ENCODE measurements at regions not wholly inside any gene's neighbourhood (a gene's known extent, or its start where the extent isn't known, plus 50 kb on each side); places are given as distances from the start of the nearest gene placed in this dataset.
"Not testable (repeated sequence)": the region's sequence is repeated elsewhere in the genome, so short reads cannot be mapped to it uniquely, and the experiment has no call there.

DNA sequence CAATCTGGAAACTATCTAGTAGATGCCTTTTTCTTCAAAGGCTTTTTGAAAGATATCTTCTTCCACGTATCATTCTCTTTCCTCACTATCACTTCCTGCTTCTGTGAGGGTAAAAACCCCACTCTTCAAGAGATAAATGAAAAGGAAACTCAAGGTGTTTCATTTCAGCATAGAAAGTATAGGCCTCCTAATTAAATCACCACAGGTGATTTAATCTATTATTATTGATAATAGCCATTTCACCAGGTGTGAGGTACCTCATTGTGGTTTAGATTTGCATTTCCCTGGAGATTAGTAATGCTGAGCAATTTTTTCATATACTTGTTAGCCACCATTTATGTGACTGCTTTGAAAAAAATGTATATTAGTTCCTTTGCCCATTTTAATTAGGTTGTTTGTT lies 92.0 kb upstream of the EMCN start:
- Histone ChIP-seq H3K27ac (ENCODE audit: low read depth, low read length, poor library complexity, severe bottlenecking) (no peak overlapping the region), H3K4me3 (ENCODE audit: low read depth, low read length, poor library complexity, severe bottlenecking) (no peak overlapping the region), H3K27me3 (replicated peaks; ENCODE audit: insufficient read depth, low read depth, low read length, poor library complexity) (no peaks in the 10 kb centered on the region), H3K9me3 (ENCODE audit: low read depth, low read length, poor library complexity, severe bottlenecking) (no peaks in the 10 kb centered on the region), H3K36me3 (ENCODE audit: insufficient read depth, low read length, poor library complexity, severe bottlenecking) (no peaks in the 10 kb centered on the region), H3K4me1 (ENCODE audit: insufficient read depth, low read length, poor library complexity, severe bottlenecking) (no peaks in the 10 kb centered on the region)
- intact Hi-C loops (cut with micrococcal nuclease; ENCODE audit: unreplicated experiment): no loop called here
- ChIA-PET CTCF (no interaction called here), POLR2A (ENCODE audit: low non-redundant PET) (no interaction called here)
- DNase-seq (ENCODE audit: low spot score): no peak
- BruUV-seq (replicated peaks): no TSS peak
- TF ChIP-seq, protein P1, sequence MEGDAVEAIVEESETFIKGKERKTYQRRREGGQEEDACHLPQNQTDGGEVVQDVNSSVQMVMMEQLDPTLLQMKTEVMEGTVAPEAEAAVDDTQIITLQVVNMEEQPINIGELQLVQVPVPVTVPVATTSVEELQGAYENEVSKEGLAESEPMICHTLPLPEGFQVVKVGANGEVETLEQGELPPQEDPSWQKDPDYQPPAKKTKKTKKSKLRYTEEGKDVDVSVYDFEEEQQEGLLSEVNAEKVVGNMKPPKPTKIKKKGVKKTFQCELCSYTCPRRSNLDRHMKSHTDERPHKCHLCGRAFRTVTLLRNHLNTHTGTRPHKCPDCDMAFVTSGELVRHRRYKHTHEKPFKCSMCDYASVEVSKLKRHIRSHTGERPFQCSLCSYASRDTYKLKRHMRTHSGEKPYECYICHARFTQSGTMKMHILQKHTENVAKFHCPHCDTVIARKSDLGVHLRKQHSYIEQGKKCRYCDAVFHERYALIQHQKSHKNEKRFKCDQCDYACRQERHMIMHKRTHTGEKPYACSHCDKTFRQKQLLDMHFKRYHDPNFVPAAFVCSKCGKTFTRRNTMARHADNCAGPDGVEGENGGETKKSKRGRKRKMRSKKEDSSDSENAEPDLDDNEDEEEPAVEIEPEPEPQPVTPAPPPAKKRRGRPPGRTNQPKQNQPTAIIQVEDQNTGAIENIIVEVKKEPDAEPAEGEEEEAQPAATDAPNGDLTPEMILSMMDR (conservative IDR thresholded peaks at IDR 0.05; ENCODE audit: low read depth, low read length): no peak
- no peak for TF ChIP-seq EZH2 (IDR thresholded peaks at IDR 0.05; ENCODE audit: borderline replicate concordance, low read depth, low read length, poor library complexity, severe bottlenecking)

GRCh38 chr4:100608651-100609050 lies 90.8 kb upstream of the EMCN start:
- H3K4me1 ChIP-seq (ENCODE audit: insufficient read depth, low read length, poor library complexity, severe bottlenecking); H3K27ac ChIP-seq (ENCODE audit: low read depth, low read length, poor library complexity, severe bottlenecking); CTCF ChIA-PET; POLR2A ChIA-PET (ENCODE audit: low non-redundant PET); H3K9me3 ChIP-seq (ENCODE audit: low read depth, low read length, poor library complexity, severe bottlenecking); intact Hi-C loops (cut with micrococcal nuclease; ENCODE audit: unreplicated experiment); BruUV-seq (replicated peaks); H3K4me3 ChIP-seq (ENCODE audit: low read depth, low read length, poor library complexity, severe bottlenecking); H3K36me3 ChIP-seq (ENCODE audit: insufficient read depth, low read length, poor library complexity, severe bottlenecking); H3K27me3 ChIP-seq (replicated peaks; ENCODE audit: insufficient read depth, low read depth, low read length, poor library complexity); DNase-seq (ENCODE audit: low spot score): not testable (repeated sequence)

DNA sequence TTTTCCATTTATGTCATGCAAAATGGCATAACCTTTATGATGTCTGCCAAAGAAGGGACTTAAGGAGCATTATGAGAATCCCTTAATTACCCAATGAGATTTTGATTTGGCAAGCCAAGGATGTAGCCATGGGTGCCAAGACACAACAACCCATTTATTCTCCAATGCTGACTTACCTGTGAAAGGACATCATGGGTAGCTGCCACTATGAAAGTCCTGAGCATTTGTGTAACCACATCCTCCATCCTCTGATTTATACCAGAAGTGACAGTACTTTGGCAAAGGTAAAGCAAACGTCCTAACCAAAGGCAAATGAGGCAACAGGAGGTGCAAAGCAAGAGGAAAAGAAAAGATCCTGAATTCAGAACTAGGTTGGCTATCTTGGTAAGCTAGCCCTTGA lies 87.3 kb upstream of the EMCN start:
- Histone ChIP-seq H3K4me1 (ENCODE audit: insufficient read depth, low read length, poor library complexity, severe bottlenecking) (no peaks in the 10 kb centered on the region), H3K27ac (ENCODE audit: low read depth, low read length, poor library complexity, severe bottlenecking) (no peak overlapping the region), H3K9me3 (ENCODE audit: low read depth, low read length, poor library complexity, severe bottlenecking) (no peaks in the 10 kb centered on the region), H3K4me3 (ENCODE audit: low read depth, low read length, poor library complexity, severe bottlenecking) (no peak overlapping the region), H3K27me3 (replicated peaks; ENCODE audit: insufficient read depth, low read depth, low read length, poor library complexity) (no peaks in the 10 kb centered on the region), H3K36me3 (ENCODE audit: insufficient read depth, low read length, poor library complexity, severe bottlenecking) (no peaks in the 10 kb centered on the region)
- ChIA-PET CTCF (no interaction called here), POLR2A (ENCODE audit: low non-redundant PET) (no interaction called here)
- TF ChIP-seq, protein P1 (conservative IDR thresholded peaks at IDR 0.05; ENCODE audit: low read depth, low read length): no peak
- TF ChIP-seq EZH2 (IDR thresholded peaks at IDR 0.05; ENCODE audit: borderline replicate concordance, low read depth, low read length, poor library complexity, severe bottlenecking): no peak
- BruUV-seq (replicated peaks): no TSS peak
- intact Hi-C loops (cut with micrococcal nuclease; ENCODE audit: unreplicated experiment): no loop called here
- no peak for DNase-seq (ENCODE audit: low spot score)

DNA sequence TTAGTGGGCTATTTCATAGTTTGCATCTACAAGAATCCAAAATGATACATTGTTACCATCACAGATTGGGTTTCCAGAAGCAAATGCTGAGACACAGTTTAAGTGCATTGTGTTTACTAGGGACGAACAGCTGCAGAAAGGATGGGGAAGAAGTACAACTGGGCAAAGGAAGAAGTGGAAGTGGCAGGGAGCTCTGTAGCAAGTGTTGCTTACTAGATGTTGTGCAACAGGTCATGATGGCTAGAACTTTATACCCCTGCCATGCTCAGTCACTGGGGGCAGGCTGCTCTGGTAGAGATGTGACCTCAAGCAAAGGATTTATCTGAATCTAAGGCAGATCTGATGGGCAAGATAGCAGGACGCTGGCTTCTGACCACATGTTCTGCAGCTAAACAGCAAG lies 76.1 kb upstream of the EMCN start:
- no peaks in the 10 kb centered on the region for H3K4me1 ChIP-seq (ENCODE audit: insufficient read depth, low read length, poor library complexity, severe bottlenecking)
- H3K4me3 ChIP-seq (ENCODE audit: low read depth, low read length, poor library complexity, severe bottlenecking): no peak overlapping the region
- no peaks in the 10 kb centered on the region for H3K36me3 ChIP-seq (ENCODE audit: insufficient read depth, low read length, poor library complexity, severe bottlenecking)
- TF ChIP-seq, protein P1 (conservative IDR thresholded peaks at IDR 0.05; ENCODE audit: low read depth, low read length): no peak
- no peak for TF ChIP-seq EZH2 (IDR thresholded peaks at IDR 0.05; ENCODE audit: borderline replicate concordance, low read depth, low read length, poor library complexity, severe bottlenecking)
- DNase-seq (ENCODE audit: low spot score): no peak
- no TSS peak for BruUV-seq (replicated peaks)
- H3K27me3 ChIP-seq (replicated peaks; ENCODE audit: insufficient read depth, low read depth, low read length, poor library complexity): no peaks in the 10 kb centered on the region
- CTCF ChIA-PET: no interaction called here
- intact Hi-C loops (cut with micrococcal nuclease; ENCODE audit: unreplicated experiment): no loop called here
- no peaks in the 10 kb centered on the region for H3K9me3 ChIP-seq (ENCODE audit: low read depth, low read length, poor library complexity, severe bottlenecking)
- POLR2A ChIA-PET (ENCODE audit: low non-redundant PET): no interaction called here
- H3K27ac ChIP-seq (ENCODE audit: low read depth, low read length, poor library complexity, severe bottlenecking): no peak overlapping the region
